ENCODE measurements at regions not wholly inside any gene's neighbourhood (a gene's known extent, or its start where the extent isn't known, plus 50 kb on each side); places are given as distances from the start of the nearest gene placed in this dataset.

DNA sequence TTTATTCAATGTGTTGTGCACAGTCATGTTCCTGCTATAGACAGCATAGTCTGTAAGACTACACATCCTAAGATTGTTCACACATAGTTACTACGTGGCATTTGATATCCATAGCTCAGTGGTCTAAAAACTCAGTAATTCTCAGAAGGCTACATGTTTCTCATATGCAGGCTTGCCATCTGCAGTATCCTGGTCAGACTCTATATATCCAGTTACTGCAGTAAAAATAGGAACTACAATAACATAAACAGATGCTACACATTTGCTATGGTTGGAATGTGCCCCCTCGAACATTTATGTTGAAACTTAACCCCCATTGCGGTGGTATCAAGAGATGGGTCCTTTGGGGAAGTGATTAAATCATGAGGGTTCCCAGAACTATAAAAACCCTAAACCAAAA, 1377.8 kb upstream of the LRRTM3 start:
- peaks cover 6% of the 10 kb centered on the region; the same call in 1 of the 2 replicates for H3K9me2 ChIP-seq (ENCODE audit: insufficient read depth)
- H3K4me2 ChIP-seq: no peak overlapping the region
- H3K79me2 ChIP-seq (replicated peaks; ENCODE audit: insufficient read depth): no peaks in the 10 kb centered on the region
- Mint-ChIP-seq H3K9me3 (no peaks in the 10 kb centered on the region), H3K36me3 (ENCODE audit: low read depth) (no peaks in the 10 kb centered on the region), H3K27me3 (ENCODE audit: insufficient read depth, low read depth, poor library complexity) (no peaks in the 10 kb centered on the region), H3K4me1 (no peaks in the 10 kb centered on the region), H3K27ac (no peak overlapping the region), H3K4me3 (no peak overlapping the region)
- ATAC-seq (no peak), DNase-seq (ENCODE audit: low spot score) (no peak)
- TF ChIP-seq JUNB (IDR thresholded peaks at IDR 0.05; ENCODE audit: unreplicated experiment): no peak
- TF ChIP-seq, protein P1, sequence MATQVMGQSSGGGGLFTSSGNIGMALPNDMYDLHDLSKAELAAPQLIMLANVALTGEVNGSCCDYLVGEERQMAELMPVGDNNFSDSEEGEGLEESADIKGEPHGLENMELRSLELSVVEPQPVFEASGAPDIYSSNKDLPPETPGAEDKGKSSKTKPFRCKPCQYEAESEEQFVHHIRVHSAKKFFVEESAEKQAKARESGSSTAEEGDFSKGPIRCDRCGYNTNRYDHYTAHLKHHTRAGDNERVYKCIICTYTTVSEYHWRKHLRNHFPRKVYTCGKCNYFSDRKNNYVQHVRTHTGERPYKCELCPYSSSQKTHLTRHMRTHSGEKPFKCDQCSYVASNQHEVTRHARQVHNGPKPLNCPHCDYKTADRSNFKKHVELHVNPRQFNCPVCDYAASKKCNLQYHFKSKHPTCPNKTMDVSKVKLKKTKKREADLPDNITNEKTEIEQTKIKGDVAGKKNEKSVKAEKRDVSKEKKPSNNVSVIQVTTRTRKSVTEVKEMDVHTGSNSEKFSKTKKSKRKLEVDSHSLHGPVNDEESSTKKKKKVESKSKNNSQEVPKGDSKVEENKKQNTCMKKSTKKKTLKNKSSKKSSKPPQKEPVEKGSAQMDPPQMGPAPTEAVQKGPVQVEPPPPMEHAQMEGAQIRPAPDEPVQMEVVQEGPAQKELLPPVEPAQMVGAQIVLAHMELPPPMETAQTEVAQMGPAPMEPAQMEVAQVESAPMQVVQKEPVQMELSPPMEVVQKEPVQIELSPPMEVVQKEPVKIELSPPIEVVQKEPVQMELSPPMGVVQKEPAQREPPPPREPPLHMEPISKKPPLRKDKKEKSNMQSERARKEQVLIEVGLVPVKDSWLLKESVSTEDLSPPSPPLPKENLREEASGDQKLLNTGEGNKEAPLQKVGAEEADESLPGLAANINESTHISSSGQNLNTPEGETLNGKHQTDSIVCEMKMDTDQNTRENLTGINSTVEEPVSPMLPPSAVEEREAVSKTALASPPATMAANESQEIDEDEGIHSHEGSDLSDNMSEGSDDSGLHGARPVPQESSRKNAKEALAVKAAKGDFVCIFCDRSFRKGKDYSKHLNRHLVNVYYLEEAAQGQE (IDR thresholded peaks at IDR 0.05; ENCODE audit: unreplicated experiment): no peak
- no peak for TF ChIP-seq STAT1 (IDR thresholded peaks at IDR 0.05; ENCODE audit: unreplicated experiment)
- no peak for TF ChIP-seq ZNF331 (CRISPR knock-in tag; IDR thresholded peaks at IDR 0.05; ENCODE audit: low read depth)
- TF ChIP-seq ZNF114 (CRISPR knock-in tag; IDR thresholded peaks at IDR 0.05): no peak
- H3K4me1 ChIP-seq (ENCODE audit: insufficient read depth): no peaks in the 10 kb centered on the region
- no peak overlapping the region for H3K27ac ChIP-seq (ENCODE audit: low read depth)
- no peaks in the 10 kb centered on the region for H3K36me3 ChIP-seq (ENCODE audit: insufficient read depth)
- no peaks in the 10 kb centered on the region for H4K20me1 ChIP-seq (replicated peaks; ENCODE audit: insufficient read depth)
- H3K27me3 ChIP-seq (ENCODE audit: insufficient read depth): no peaks in the 10 kb centered on the region
- H3K4me3 ChIP-seq: no peak overlapping the region
- no peaks in the 10 kb centered on the region for H3F3A ChIP-seq (replicated peaks; ENCODE audit: low read depth)
- H2AFZ ChIP-seq: no peak overlapping the region

DNA sequence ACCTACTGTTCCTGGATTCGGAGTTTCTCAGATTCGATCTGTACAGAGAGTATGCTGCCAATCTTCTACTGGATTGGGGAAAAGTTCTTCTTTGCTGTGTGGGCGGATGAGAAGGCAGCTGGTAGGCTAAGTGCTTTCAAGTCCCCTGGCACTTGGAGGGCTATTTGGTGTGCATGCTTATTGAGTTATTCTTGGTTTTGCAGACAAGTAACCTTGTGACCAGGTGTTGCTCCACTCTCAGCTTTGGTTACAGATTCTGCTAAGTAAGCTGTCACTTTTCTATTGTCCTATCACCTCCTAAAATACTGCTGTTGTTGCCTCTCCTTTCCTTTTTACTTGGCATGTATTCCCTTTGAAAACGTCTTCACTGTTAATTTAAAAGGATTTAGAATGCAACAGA, 1375.1 kb upstream of the LRRTM3 start:
- ATAC-seq: no peak
- H4K20me1 ChIP-seq (replicated peaks; ENCODE audit: insufficient read depth): no peaks in the 10 kb centered on the region
- H3K36me3 Mint-ChIP-seq (ENCODE audit: low read depth): no peaks in the 10 kb centered on the region
- TF ChIP-seq ZNF114 (CRISPR knock-in tag; IDR thresholded peaks at IDR 0.05): no peak
- TF ChIP-seq CREB1 (CRISPR knock-in tag; IDR thresholded peaks at IDR 0.05; ENCODE audit: low read depth): no peak
- TF ChIP-seq EZH2phosphoT487 (IDR thresholded peaks at IDR 0.05; ENCODE audit: unreplicated experiment): no peak
- TF ChIP-seq EZH2 (IDR thresholded peaks at IDR 0.05; ENCODE audit: low read depth, unreplicated experiment): no peak
- no peak for TF ChIP-seq ETS1 (IDR thresholded peaks at IDR 0.05)
- no peak for TF ChIP-seq NANOG (IDR thresholded peaks at IDR 0.05; ENCODE audit: borderline replicate concordance)
- TF ChIP-seq ZNF331 (CRISPR knock-in tag; IDR thresholded peaks at IDR 0.05; ENCODE audit: low read depth): no peak
- TF ChIP-seq, protein P2, sequence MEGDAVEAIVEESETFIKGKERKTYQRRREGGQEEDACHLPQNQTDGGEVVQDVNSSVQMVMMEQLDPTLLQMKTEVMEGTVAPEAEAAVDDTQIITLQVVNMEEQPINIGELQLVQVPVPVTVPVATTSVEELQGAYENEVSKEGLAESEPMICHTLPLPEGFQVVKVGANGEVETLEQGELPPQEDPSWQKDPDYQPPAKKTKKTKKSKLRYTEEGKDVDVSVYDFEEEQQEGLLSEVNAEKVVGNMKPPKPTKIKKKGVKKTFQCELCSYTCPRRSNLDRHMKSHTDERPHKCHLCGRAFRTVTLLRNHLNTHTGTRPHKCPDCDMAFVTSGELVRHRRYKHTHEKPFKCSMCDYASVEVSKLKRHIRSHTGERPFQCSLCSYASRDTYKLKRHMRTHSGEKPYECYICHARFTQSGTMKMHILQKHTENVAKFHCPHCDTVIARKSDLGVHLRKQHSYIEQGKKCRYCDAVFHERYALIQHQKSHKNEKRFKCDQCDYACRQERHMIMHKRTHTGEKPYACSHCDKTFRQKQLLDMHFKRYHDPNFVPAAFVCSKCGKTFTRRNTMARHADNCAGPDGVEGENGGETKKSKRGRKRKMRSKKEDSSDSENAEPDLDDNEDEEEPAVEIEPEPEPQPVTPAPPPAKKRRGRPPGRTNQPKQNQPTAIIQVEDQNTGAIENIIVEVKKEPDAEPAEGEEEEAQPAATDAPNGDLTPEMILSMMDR (conservative IDR thresholded peaks at IDR 0.05; ENCODE audit: low read depth in 2 of 2): no peak
- no peak for TF ChIP-seq STAT1 (IDR thresholded peaks at IDR 0.05; ENCODE audit: unreplicated experiment)
- TF ChIP-seq, protein P1 (IDR thresholded peaks at IDR 0.05; ENCODE audit: unreplicated experiment): no peak
- TF ChIP-seq POLR2AphosphoS5 (IDR thresholded peaks at IDR 0.05; ENCODE audit: low read depth): no peak

More for the DNA sequence above, 1375.1 kb upstream of the LRRTM3 start:
- Histone ChIP-seq H3K9me2 (ENCODE audit: insufficient read depth) (no peaks in the 10 kb centered on the region), H3K4me3 (no peak overlapping the region), H3K27me3 (ENCODE audit: insufficient read depth) (no peaks in the 10 kb centered on the region), H3K36me3 (ENCODE audit: insufficient read depth) (no peaks in the 10 kb centered on the region), H3F3A (replicated peaks; ENCODE audit: low read depth) (no peaks in the 10 kb centered on the region), H3K4me1 (ENCODE audit: insufficient read depth) (no peaks in the 10 kb centered on the region), H3K27ac (ENCODE audit: low read depth) (no peak overlapping the region), H3K79me2 (replicated peaks; ENCODE audit: insufficient read depth) (no peaks in the 10 kb centered on the region), H2AFZ (no peak overlapping the region), H3K4me2 (no peak overlapping the region)
- no peak for DNase-seq (ENCODE audit: low spot score)
- H3K9me3 Mint-ChIP-seq: no peaks in the 10 kb centered on the region
- no peaks in the 10 kb centered on the region for H3K27me3 Mint-ChIP-seq (ENCODE audit: insufficient read depth, low read depth, poor library complexity)
- H3K4me1 Mint-ChIP-seq: no peaks in the 10 kb centered on the region
- no peak overlapping the region for H3K4me3 Mint-ChIP-seq
- H3K27ac Mint-ChIP-seq: no peak overlapping the region
